ENCODE measurements at regions not wholly inside any gene's neighbourhood (a gene's known extent, or its start where the extent isn't known, plus 50 kb on each side); places are given as distances from the start of the nearest gene placed in this dataset.

GRCh38 chr10:44030738-44031137 is 354.2 kb downstream of the CXCL12 start:
- H3K4me3 ChIP-seq (ENCODE audit: control insufficient read depth in 2 of 3, extremely low read depth in 1 of 3, insufficient read depth in 2 of 3, low read depth in 1 of 3, low read length in 3 of 3): no peak overlapping the region
- no peaks in the 10 kb centered on the region for H3K9me1 ChIP-seq (ENCODE audit: control insufficient read depth, extremely low read depth, insufficient read depth, low read length)
- no peaks in the 10 kb centered on the region for H3K36me3 ChIP-seq (ENCODE audit: control insufficient read depth in 2 of 2, extremely low read depth in 1 of 2, insufficient read depth in 2 of 2, low read length in 2 of 2)
- no peaks in the 10 kb centered on the region for H3K79me2 ChIP-seq (ENCODE audit: control insufficient read depth, insufficient read depth, low read length)
- no peaks in the 10 kb centered on the region for H3K4me1 ChIP-seq (ENCODE audit: control insufficient read depth, extremely low read depth, insufficient read depth, low read length)
- H3K9me3 ChIP-seq (ENCODE audit: control insufficient read depth, low read depth, low read length): no peaks in the 10 kb centered on the region
- no peaks in the 10 kb centered on the region for H4K20me1 ChIP-seq (ENCODE audit: control insufficient read depth, extremely low read depth, insufficient read depth, low read length)
- H2AFZ ChIP-seq (ENCODE audit: control insufficient read depth, low read length): no peak overlapping the region
- no peak overlapping the region for H3K4me2 ChIP-seq (ENCODE audit: control insufficient read depth, extremely low read depth, insufficient read depth, low read depth, low read length)
- H3K27ac ChIP-seq (ENCODE audit: control insufficient read depth, insufficient read depth, low read length): no peak overlapping the region
- dilution Hi-C loops (cut with MboI; ENCODE audit: extremely low pct_ligation_motif_present, low sequenced_read_pairs): no loop called here
- no peak overlapping the region for H3K9ac ChIP-seq (ENCODE audit: control insufficient read depth, extremely low read depth, insufficient read depth, low read length)
- H3K27me3 ChIP-seq (ENCODE audit: control insufficient read depth, extremely low read depth, insufficient read depth, low read length): no peaks in the 10 kb centered on the region
- DNase-seq (ENCODE audit: low read depth, low spot score): no peak
- no peak for FAIRE-seq
- TF ChIP-seq, protein P1, sequence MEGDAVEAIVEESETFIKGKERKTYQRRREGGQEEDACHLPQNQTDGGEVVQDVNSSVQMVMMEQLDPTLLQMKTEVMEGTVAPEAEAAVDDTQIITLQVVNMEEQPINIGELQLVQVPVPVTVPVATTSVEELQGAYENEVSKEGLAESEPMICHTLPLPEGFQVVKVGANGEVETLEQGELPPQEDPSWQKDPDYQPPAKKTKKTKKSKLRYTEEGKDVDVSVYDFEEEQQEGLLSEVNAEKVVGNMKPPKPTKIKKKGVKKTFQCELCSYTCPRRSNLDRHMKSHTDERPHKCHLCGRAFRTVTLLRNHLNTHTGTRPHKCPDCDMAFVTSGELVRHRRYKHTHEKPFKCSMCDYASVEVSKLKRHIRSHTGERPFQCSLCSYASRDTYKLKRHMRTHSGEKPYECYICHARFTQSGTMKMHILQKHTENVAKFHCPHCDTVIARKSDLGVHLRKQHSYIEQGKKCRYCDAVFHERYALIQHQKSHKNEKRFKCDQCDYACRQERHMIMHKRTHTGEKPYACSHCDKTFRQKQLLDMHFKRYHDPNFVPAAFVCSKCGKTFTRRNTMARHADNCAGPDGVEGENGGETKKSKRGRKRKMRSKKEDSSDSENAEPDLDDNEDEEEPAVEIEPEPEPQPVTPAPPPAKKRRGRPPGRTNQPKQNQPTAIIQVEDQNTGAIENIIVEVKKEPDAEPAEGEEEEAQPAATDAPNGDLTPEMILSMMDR (optimal IDR thresholded peaks at IDR 0.05 in 1 of 3, IDR thresholded peaks at IDR 0.05 in 1 of 3, conservative IDR thresholded peaks at IDR 0.05 in 1 of 3; ENCODE audit: extremely low read depth in 1 of 3, insufficient read depth in 2 of 3, low read length in 3 of 3): no peak
- no peak for TF ChIP-seq EZH2 (IDR thresholded peaks at IDR 0.05; ENCODE audit: low read length)

DNA sequence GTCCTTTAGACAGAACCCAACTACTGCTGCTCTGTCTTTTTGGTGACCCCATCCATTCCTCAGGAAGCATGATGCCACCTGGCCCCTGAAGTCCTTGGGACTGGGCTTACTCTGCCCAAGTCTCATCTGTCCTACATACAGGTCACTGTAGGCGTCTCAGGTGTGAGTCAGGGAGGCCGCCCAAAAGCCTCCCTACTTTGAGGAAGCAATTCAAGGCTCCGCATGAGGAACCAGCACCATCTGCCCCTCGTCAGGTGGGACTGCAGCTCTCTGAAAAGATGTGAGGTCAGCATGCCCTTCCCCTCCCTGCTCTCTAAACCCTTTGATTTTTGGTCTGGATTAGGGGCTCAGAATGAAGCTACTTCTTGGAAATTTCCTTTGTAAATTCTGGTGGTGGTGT is 354.8 kb downstream of the CXCL12 start:
- dilution Hi-C loops (cut with MboI; ENCODE audit: extremely low pct_ligation_motif_present, low sequenced_read_pairs): no loop called here
- Histone ChIP-seq H3K27ac (ENCODE audit: control insufficient read depth, insufficient read depth, low read length) (no peak overlapping the region), H4K20me1 (ENCODE audit: control insufficient read depth, extremely low read depth, insufficient read depth, low read length) (no peaks in the 10 kb centered on the region), H3K9me3 (ENCODE audit: control insufficient read depth, low read depth, low read length) (no peaks in the 10 kb centered on the region), H3K4me2 (ENCODE audit: control insufficient read depth, extremely low read depth, insufficient read depth, low read depth, low read length) (no peak overlapping the region), H2AFZ (ENCODE audit: control insufficient read depth, low read length) (no peak overlapping the region), H3K4me3 (ENCODE audit: control insufficient read depth in 2 of 3, extremely low read depth in 1 of 3, insufficient read depth in 2 of 3, low read depth in 1 of 3, low read length in 3 of 3) (no peak overlapping the region), H3K9ac (ENCODE audit: control insufficient read depth, extremely low read depth, insufficient read depth, low read length) (no peak overlapping the region), H3K27me3 (ENCODE audit: control insufficient read depth, extremely low read depth, insufficient read depth, low read length) (no peaks in the 10 kb centered on the region), H3K36me3 (ENCODE audit: control insufficient read depth in 2 of 2, extremely low read depth in 1 of 2, insufficient read depth in 2 of 2, low read length in 2 of 2) (no peaks in the 10 kb centered on the region), H3K4me1 (ENCODE audit: control insufficient read depth, extremely low read depth, insufficient read depth, low read length) (no peaks in the 10 kb centered on the region), H3K79me2 (ENCODE audit: control insufficient read depth, insufficient read depth, low read length) (no peaks in the 10 kb centered on the region), H3K9me1 (ENCODE audit: control insufficient read depth, extremely low read depth, insufficient read depth, low read length) (no peaks in the 10 kb centered on the region)
- DNase-seq (ENCODE audit: low read depth, low spot score) (no peak), FAIRE-seq (no peak)
- no peak for TF ChIP-seq EZH2 (IDR thresholded peaks at IDR 0.05; ENCODE audit: low read length)
- TF ChIP-seq, protein P1 (optimal IDR thresholded peaks at IDR 0.05 in 1 of 3, IDR thresholded peaks at IDR 0.05 in 1 of 3, conservative IDR thresholded peaks at IDR 0.05 in 1 of 3; ENCODE audit: extremely low read depth in 1 of 3, insufficient read depth in 2 of 3, low read length in 3 of 3): peak in 1 of 3 experiments; percentile 36
